ENCODE measurements at regions not wholly inside any gene's neighbourhood (a gene's known extent, or its start where the extent isn't known, plus 50 kb on each side); places are given as distances from the start of the nearest gene placed in this dataset.

GRCh38 chr4:10320130-10320529, 137.1 kb downstream of the ZNF518B start:
- no peak overlapping the region for H3K4me3 ChIP-seq (ENCODE audit: low read depth, low read length)
- no peak for TF ChIP-seq CTCF (IDR thresholded peaks at IDR 0.05; ENCODE audit: low read depth, low read length, missing control alignments)
- DNase-seq (ENCODE audit: low read depth): no peak

- DNase-seq (ENCODE audit: low read depth): no peak
- no peak for TF ChIP-seq CTCF (IDR thresholded peaks at IDR 0.05; ENCODE audit: low read depth, low read length, missing control alignments)
- H3K4me3 ChIP-seq (ENCODE audit: low read depth, low read length): no peak overlapping the region
These were observed 139.9 kb downstream of the ZNF518B start for GRCh38 chr4:10317345-10317744.

- no peak for DNase-seq (ENCODE audit: low read depth)
- no peak for TF ChIP-seq CTCF (IDR thresholded peaks at IDR 0.05; ENCODE audit: low read depth, low read length, missing control alignments)
- no peak overlapping the region for H3K4me3 ChIP-seq (ENCODE audit: low read depth, low read length)
These were observed 140.4 kb downstream of the ZNF518B start for GRCh38 chr4:10316851-10317250.

GRCh38 chr4:10315638-10316037, 141.6 kb downstream of the ZNF518B start:
- no peak for DNase-seq (ENCODE audit: low read depth)
- no peak overlapping the region for H3K4me3 ChIP-seq (ENCODE audit: low read depth, low read length)
- TF ChIP-seq CTCF (IDR thresholded peaks at IDR 0.05; ENCODE audit: low read depth, low read length, missing control alignments): no peak

- TF ChIP-seq CTCF (IDR thresholded peaks at IDR 0.05; ENCODE audit: low read depth, low read length, missing control alignments): no peak
- no peak overlapping the region for H3K4me3 ChIP-seq (ENCODE audit: low read depth, low read length)
- DNase-seq (ENCODE audit: low read depth): no peak
These were observed 144.7 kb downstream of the ZNF518B start for GRCh38 chr4:10312568-10312967.

GRCh38 chr4:10311939-10312338, 145.3 kb downstream of the ZNF518B start:
- DNase-seq (ENCODE audit: low read depth): no peak
- TF ChIP-seq CTCF (IDR thresholded peaks at IDR 0.05; ENCODE audit: low read depth, low read length, missing control alignments): no peak
- no peak overlapping the region for H3K4me3 ChIP-seq (ENCODE audit: low read depth, low read length)

- no peak for TF ChIP-seq CTCF (IDR thresholded peaks at IDR 0.05; ENCODE audit: low read depth, low read length, missing control alignments)
- DNase-seq (ENCODE audit: low read depth): no peak
- no peak overlapping the region for H3K4me3 ChIP-seq (ENCODE audit: low read depth, low read length)
These were observed 151.4 kb downstream of the ZNF518B start for GRCh38 chr4:10305816-10306215.

Data from GM12864 (cell line).